IMR-90 (cell line): ENCODE measurements at regions not wholly inside any gene's neighbourhood (a gene's known extent, or its start where the extent isn't known, plus 50 kb on each side); places are given as distances from the start of the nearest gene placed in this dataset.

Experiments used
- BHLHE40 ChIP-seq: fragments of 150-350 bp; IDR thresholded peaks from 2 replicates; pipeline ENCODE4 v1.6.1; 2016; ENCODE audit warnings: mild to moderate bottlenecking, low read depth, low read length
- CEBPB ChIP-seq: IDR thresholded peaks from 2 replicates; pipeline ENCODE4 v1.6.1; 2012; ENCODE audit warnings: low read depth, low read length, improper control_type of control experiment
- MAFK ChIP-seq: IDR thresholded peaks from 2 replicates; pipeline ENCODE4 v1.6.1; 2012; ENCODE audit warnings: low read depth, low read length, improper control_type of control experiment
- MAZ ChIP-seq: IDR thresholded peaks from 2 replicates; pipeline ENCODE4 v1.6.1; 2012; ENCODE audit warnings: low read depth, mild to moderate bottlenecking, low read length, improper control_type of control experiment, moderate library complexity, borderline replicate concordance
- MXI1 ChIP-seq: IDR thresholded peaks from 2 replicates; pipeline ENCODE4 v1.6.1; 2012; ENCODE audit warnings: low read depth, mild to moderate bottlenecking, low read length, moderate library complexity, borderline replicate concordance
- POLR2A ChIP-seq: IDR thresholded peaks from 2 replicates; pipeline ENCODE4 v1.6.1; 2012; ENCODE audit warnings: mild to moderate bottlenecking, low read depth, low read length
- RAD21 ChIP-seq: IDR thresholded peaks from 2 replicates; pipeline ENCODE4 v1.6.1; 2012; ENCODE audit warnings: low read length, improper control_type of control experiment
- RCOR1 ChIP-seq: IDR thresholded peaks from 2 replicates; pipeline ENCODE4 v1.6.1; 2012; ENCODE audit warnings: mild to moderate bottlenecking, low read length, improper control_type of control experiment; ENCODE audit not compliant: insufficient replicate concordance
- SMC3 ChIP-seq: fragments of 150-350 bp; IDR thresholded peaks from 2 replicates; pipeline ENCODE4 v1.6.1; 2016; ENCODE audit warnings: low read depth, mild to moderate bottlenecking, antibody characterized with exemption, low read length, moderate library complexity
- TF ChIP-seq, protein P1 (sequence below): fragments of 150-350 bp; IDR thresholded peaks from 2 replicates; pipeline ENCODE4 v1.6.1; 2017; ENCODE audit warnings: mild to moderate bottlenecking, antibody characterized with exemption, low read length, low read depth
- TF ChIP-seq, protein P2 (sequence below): conservative IDR thresholded peaks from 2 replicates; pipeline ENCODE4 v1.5.1; 2012; ENCODE audit warnings: mild to moderate bottlenecking, low read depth, low read length, improper control_type of control experiment
- TF ChIP-seq, protein P3 (sequence below): fragments of 150-350 bp; IDR thresholded peaks from 2 replicates; pipeline ENCODE4 v1.6.1; 2016; ENCODE audit warnings: low read depth, mild to moderate bottlenecking, low read length, moderate library complexity, borderline replicate concordance

DNA sequence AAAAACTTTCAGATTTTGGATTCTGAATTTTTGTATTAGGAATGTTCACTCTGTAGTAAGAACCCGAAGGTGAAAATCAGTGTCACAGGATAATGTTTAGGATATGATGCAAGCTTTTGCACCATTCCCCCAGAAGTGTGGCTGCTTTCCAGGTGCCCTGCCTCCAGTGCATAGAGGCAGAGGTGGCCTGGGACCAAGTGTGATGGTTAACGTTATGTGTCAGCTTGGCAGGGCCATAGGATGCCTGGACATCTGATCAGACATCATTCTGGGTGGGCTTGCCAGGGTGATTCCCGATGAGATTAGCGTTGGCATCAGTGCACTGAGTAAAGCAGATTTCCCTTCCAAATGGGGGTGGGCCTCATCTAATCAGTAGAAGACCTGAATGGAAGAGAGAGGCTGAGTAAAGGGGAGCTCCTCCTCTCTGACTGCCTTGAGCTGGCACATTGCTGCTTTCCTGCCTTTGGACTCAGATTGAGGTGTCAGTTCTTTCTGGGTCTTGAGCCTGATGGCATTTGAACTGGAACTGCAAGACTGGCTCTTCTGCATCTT, 177.4 kb upstream of the HS6ST1 start:
- TF ChIP-seq, protein P1, sequence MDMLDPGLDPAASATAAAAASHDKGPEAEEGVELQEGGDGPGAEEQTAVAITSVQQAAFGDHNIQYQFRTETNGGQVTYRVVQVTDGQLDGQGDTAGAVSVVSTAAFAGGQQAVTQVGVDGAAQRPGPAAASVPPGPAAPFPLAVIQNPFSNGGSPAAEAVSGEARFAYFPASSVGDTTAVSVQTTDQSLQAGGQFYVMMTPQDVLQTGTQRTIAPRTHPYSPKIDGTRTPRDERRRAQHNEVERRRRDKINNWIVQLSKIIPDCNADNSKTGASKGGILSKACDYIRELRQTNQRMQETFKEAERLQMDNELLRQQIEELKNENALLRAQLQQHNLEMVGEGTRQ: no peak
- TF ChIP-seq, protein P2, sequence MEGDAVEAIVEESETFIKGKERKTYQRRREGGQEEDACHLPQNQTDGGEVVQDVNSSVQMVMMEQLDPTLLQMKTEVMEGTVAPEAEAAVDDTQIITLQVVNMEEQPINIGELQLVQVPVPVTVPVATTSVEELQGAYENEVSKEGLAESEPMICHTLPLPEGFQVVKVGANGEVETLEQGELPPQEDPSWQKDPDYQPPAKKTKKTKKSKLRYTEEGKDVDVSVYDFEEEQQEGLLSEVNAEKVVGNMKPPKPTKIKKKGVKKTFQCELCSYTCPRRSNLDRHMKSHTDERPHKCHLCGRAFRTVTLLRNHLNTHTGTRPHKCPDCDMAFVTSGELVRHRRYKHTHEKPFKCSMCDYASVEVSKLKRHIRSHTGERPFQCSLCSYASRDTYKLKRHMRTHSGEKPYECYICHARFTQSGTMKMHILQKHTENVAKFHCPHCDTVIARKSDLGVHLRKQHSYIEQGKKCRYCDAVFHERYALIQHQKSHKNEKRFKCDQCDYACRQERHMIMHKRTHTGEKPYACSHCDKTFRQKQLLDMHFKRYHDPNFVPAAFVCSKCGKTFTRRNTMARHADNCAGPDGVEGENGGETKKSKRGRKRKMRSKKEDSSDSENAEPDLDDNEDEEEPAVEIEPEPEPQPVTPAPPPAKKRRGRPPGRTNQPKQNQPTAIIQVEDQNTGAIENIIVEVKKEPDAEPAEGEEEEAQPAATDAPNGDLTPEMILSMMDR: no peak
- TF ChIP-seq POLR2A (no peak), MAFK (no peak), BHLHE40 (no peak), RAD21 (no peak), SMC3 (no peak), MAZ (no peak), MXI1 (no peak), RCOR1 (no peak), CEBPB (no peak)
- TF ChIP-seq, protein P3, sequence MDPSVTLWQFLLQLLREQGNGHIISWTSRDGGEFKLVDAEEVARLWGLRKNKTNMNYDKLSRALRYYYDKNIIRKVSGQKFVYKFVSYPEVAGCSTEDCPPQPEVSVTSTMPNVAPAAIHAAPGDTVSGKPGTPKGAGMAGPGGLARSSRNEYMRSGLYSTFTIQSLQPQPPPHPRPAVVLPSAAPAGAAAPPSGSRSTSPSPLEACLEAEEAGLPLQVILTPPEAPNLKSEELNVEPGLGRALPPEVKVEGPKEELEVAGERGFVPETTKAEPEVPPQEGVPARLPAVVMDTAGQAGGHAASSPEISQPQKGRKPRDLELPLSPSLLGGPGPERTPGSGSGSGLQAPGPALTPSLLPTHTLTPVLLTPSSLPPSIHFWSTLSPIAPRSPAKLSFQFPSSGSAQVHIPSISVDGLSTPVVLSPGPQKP: no peak
